B cell (primary cell): ENCODE measurements at regions not wholly inside any gene's neighbourhood (a gene's known extent, or its start where the extent isn't known, plus 50 kb on each side); places are given as distances from the start of the nearest gene placed in this dataset.

Experiments used
- CTCF ChIP-seq: fragments of 200-600 bp; IDR thresholded peaks from one replicate; pipeline ENCODE4 v1.8.0; 2022; ENCODE audit warnings: antibody characterized with exemption, mild to moderate bottlenecking
- EZH2 ChIP-seq: IDR thresholded peaks from 2 replicates; pipeline ENCODE4 v1.6.1; 2012; ENCODE audit warnings: borderline replicate concordance, low read depth, mild to moderate bottlenecking, moderate library complexity, low read length; ENCODE audit not compliant: insufficient read depth, poor library complexity, severe bottlenecking

- TF ChIP-seq CTCF: no peak
- TF ChIP-seq EZH2: no peak
Observed at GRCh38 chr1:59122527-59122926, 174.4 kb upstream of the FGGY start.
